ENCODE measurements at regions not wholly inside any gene's neighbourhood (a gene's known extent, or its start where the extent isn't known, plus 50 kb on each side); places are given as distances from the start of the nearest gene placed in this dataset.

DNA sequence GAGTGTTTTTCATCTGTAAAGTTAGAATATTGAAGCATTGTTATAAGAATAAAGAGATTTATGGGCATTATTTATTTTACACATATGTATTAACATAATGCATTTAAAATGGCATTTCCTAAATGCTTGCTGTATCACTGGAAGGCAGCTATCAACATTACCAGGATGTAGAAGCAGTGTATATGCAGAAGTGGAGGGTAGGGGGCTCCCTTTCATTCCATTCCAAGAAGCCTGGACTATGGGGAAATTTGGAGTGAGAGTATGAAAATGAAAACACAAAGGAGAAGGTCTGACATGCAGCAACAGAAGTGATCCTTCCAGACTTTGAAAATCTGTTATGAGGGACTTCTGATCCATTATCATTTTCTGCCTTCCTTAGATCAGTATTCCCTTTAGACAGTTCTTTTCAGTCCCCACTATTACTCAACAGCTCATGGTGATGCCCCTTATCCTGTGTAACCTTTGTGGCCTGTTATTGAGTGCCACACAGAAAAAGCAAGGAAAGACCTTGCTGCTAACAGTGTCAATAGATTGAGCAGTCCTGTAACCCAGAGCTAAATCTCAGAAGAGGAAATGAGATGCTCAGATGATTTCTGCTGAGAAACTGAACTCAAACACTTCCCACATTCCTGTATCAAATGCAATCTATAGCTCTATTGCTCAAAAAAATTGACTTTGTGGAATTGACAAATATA, 216.6 kb downstream of the HNMT start:
- DNase-seq: no peak

GRCh38 chr2:138182250-138182936, 218.1 kb downstream of the HNMT start:
- DNase-seq: no peak

DNA sequence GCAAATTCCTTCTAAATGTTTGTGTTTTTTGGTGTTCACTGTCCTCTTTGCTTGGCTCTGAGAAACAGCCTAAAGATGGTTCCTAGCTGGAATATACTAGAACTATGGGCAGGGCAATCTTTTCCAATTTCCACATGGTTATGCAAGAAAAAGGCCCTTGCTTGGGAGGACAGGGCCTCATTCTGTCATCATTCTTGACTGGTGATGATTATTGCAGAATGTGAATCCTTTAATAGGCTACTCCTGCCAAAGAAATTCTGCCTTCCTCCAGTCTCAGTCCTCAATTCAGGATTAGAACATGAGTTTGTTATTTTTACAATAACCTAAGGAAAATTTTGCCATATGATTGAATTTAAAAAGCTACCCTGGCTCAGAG, 218.7 kb downstream of the HNMT start:
- DNase-seq: no peak

GRCh38 chr2:138183705-138184104, 219.4 kb downstream of the HNMT start:
- no peak for DNase-seq

- DNase-seq: no peak
Measured at GRCh38 chr2:138184428-138184827, 220.2 kb downstream of the HNMT start.

DNA sequence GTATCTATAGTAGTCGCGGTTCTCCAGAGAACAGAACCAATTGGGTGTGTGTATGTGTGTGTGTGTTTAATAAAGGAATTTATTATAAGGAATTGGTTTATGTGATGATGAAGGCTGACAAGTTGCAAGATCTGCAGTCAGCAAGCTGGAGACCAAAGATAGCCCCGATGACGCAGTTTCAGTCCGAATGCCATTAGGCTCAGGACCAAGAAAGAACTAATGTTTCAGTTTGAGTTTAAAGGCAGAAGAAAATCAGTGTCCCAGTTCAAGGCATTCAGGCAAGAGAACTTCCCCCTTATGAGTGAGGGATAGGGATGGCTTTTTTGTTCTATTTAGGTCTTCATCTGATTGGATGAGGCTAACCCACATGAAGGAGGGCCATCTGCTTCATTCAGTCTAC, 221.6 kb downstream of the HNMT start:
- DNase-seq: no peak

GRCh38 chr2:138187221-138187620, 222.9 kb downstream of the HNMT start:
- no peak for DNase-seq

DNA sequence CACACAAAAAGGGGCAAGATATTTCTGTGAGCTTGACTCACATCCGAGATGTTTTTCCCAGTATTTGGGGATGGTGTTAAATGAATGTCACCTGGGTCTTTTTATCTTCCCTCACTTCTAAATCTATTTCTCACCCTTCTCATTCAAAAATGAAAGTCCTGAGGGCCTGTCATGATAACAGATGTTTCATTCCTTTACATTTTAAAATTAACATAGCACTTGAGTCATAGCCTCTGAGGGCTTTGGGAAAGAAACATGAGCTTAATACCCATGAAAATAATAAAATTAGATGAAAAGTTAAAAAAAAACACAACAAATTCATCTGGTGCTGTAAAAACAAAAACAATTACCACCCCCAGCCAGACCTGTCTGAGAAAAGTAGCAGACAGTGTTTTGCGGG, 226.7 kb downstream of the HNMT start:
- DNase-seq: no peak

- no peak for DNase-seq
Measured at GRCh38 chr2:138193416-138194213, 229.3 kb downstream of the HNMT start.

DNA sequence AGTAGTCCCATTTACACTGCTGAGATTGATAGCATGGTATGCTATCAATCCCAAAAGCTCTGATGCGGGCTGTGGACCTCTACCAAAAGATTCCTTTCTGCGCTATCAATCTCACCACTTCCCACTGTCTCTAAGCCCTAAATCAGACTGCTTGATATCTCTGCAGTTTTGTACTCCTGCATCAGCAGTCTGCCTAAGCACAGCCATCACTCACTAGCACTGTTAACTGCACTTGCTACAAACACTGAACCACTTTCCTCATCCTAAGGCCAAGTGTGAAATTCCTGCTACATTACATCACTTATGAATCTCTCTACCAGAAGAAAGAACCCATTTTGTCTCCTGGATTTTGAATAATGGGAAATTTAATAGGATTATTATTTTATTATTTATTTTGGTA, 237.0 kb downstream of the HNMT start:
- peak; percentile 2 for DNase-seq

DNA sequence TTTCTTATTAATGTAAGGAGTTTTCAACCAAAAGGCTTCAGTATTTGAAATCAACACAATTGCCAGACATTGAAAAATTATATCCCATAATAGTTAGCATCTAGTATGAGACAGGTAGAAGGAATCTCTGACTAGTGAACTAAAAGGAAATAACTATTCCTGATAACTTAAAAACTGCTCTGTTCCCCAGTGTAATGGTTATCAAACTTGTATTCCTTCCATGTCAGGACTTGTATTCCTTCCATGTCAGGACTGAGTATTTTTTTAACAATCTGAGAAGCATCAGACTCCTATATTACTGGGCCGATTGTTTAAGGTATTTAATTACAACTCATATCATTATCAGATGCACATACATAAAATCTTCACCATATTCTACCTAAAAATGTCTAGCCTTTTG, 238.5 kb downstream of the HNMT start:
- DNase-seq: no peak

DNA sequence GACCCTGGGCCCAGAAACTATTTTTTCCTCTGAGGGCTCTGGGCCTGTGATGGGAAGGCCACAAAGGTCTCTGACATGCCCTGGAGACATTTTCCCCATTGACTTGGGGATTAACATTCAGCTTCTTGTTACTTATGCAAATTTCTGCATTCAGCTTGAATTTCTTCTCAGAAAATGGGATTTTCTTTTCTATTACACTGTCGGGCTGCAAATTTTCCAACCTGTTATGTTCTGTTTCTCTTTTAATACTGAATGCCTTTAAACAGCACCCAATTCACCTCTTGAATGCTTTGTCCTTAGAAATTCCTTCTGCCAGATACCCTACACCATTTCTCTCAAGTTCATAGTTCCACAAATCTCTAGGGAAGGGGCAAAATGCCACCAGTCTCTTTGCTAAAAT, 241.0 kb downstream of the HNMT start:
- no peak for DNase-seq

GRCh38 chr2:138207074-138207930, 243.0 kb downstream of the HNMT start:
- no peak for DNase-seq

DNA sequence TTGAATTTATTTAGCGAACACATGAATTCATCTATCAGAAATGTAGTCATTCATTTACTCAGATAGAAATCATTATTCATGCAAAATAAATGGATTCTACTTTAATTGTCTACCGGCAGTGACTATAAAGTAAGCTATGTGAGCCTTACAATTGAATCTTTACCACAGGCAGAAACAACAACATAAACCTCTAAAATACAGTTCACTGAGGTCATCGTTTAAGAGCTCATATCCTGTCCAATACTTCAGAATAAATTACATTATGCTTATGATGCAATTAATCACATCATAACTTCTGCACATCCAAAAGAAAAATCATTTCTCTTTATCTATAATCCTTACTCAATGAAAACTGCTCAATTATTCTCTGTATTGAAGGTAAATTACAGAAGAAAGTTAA, 244.7 kb downstream of the HNMT start:
- peak; percentile 23 for DNase-seq

GRCh38 chr2:138210487-138210886, 246.2 kb downstream of the HNMT start:
- no peak for DNase-seq

DNA sequence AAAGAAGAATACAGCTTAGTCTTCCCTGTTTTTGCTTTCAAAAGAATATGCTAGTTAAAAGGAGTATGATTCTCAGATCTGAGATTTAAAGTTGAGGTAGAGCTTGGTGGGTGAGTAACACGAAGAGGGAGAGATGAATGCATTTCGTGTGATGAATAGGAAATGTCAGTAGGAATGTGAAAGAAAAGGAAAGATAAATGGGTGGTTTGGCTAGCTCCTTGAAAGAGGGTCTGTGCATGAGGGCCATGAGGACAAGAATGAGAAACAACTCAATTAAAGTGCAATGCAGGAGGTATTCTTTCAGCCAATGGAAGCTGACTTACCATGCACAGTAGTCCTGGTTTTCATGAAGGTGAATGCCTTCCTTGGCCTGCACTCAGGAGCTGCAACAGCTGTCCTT, 248.2 kb downstream of the HNMT start:
- DNase-seq: no peak

DNA sequence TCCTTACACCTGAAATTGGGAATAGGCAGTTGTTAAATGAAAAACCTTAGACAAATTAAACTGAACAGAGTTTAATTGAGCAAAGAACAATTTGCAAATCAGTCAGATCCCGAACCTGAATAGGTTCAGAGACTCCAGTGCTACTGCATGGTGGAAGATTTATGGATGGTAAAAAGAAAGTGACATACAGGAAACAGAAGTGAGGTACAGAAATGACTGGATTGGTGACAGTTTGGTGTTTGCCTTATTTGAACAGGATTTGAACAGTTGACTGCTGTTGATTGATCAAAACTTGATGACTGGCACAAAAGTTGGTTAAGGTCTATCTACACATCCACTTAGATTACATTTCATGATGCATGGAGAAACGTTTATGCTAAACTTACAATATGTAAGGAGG, 248.8 kb downstream of the HNMT start:
- no peak for DNase-seq

- DNase-seq: no peak
Measured at GRCh38 chr2:138213624-138214023, 249.4 kb downstream of the HNMT start.

DNA sequence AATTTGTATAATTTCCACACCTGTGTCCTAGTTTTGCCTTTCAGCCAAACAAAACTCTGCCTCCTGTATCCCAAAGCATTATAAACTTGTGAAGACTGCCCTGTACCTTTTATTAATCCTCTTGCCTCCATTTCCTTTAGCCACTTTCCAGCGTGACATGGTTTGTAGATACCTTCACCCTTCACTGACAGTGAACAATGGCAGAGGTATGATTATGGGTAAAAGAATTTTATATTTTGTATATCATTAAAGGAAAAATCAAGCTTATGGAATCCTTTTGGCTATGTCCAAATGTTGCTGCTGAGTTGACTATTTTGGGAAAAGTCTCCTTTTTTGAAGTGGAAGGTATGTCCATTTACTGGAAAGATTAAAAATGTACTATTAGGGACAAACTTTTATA, 251.7 kb downstream of the HNMT start:
- no peak for DNase-seq

GRCh38 chr2:138217975-138218374, 253.7 kb downstream of the HNMT start:
- no peak for DNase-seq

DNA sequence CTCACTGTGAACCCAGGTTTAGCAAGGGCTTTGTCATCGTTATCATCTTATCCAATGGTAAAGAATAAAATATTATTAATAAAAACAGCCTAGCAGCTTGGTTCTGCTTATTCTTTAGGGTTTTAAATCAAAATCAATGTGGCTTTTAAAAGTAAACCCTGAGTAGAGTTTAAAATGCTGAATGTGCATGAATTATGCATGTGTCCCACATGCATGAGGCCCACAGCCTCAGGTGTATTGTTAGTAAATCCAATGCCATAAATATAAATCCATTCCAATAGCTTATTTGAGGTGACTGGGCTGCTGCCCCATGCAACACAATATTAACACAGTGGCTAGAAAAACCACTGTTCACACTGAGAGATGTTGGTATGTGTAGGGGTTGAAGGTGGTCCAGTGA, 254.1 kb downstream of the HNMT start:
- DNase-seq: no peak

DNA sequence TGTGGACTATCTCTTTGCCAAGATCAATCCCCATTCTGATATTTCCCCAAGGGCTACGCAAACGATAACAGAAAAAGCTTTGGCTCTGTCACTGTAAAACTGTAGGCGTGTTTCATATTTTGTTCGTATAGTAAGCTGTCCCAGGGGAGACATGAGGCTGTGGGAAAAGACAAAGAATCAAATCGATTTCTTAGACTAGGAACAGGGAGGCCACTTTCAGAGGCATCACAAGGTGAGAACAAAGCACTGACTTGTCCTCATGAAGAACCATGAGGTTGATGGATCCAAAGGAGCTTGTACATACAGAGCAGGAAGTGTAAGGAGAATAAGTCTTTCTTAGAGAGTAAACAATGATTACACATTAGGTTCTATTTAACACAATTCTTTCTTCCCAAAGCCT, 255.7 kb downstream of the HNMT start:
- no peak for DNase-seq

GRCh38 chr2:138221358-138221757, 257.1 kb downstream of the HNMT start:
- no peak for DNase-seq
